ENCODE measurements at regions not wholly inside any gene's neighbourhood (a gene's known extent, or its start where the extent isn't known, plus 50 kb on each side); places are given as distances from the start of the nearest gene placed in this dataset.

GRCh38 chr13:34803756-34804155 lies 138.3 kb upstream of the NBEA start:
- no peak for TF ChIP-seq CTCF (IDR thresholded peaks at IDR 0.05; ENCODE audit: low read depth, low read length, missing input control)
- TF ChIP-seq JUND (IDR thresholded peaks at IDR 0.05): no peak
- no peak for TF ChIP-seq NR2F2 (IDR thresholded peaks at IDR 0.05)
- no peak for TF ChIP-seq RAD21 (IDR thresholded peaks at IDR 0.05)
- no peak for TF ChIP-seq EGR1 (IDR thresholded peaks at IDR 0.05; ENCODE audit: low read depth in 2 of 2)
- TF ChIP-seq ZBTB33 (IDR thresholded peaks at IDR 0.05): no peak

Data from liver (tissue), 3 donors.